GM23338 (cell line): ENCODE measurements at regions not wholly inside any gene's neighbourhood (a gene's known extent, or its start where the extent isn't known, plus 50 kb on each side); places are given as distances from the start of the nearest gene placed in this dataset.
A peak's percentile ranks its signal among the peaks of the same experiment; 100 is the strongest.

Source experiments
- ATAC-seq: fragments of 200-7000 bp; cut with Tn5 transposase; 3 replicates; pipeline ENCODE4 v1.9.1; 2020
- DNase-seq: peaks from one replicate; pipeline ENCODE4 v3.0.0-alpha.2; 2015; ENCODE audit warnings: low spot score
- H2AFZ ChIP-seq: fragments of 200-600 bp; sonication (generic); 2 replicates; pipeline ENCODE4 v1.8.0; 2016; ENCODE audit warnings: antibody characterized with exemption, mild to moderate bottlenecking, moderate library complexity
- H3F3A ChIP-seq: fragments of 200-600 bp; sonication (generic); replicated peaks from 2 replicates; pipeline ENCODE4 v1.8.0; 2017; ENCODE audit warnings: antibody characterized with exemption, mixed run types, low read depth
- H3K27ac ChIP-seq: fragments of 200-600 bp; sonication (generic); 2 replicates; pipeline ENCODE4 v1.6.1; 2016; ENCODE audit warnings: low read depth
- H3K27me3 ChIP-seq: fragments of 200-600 bp; sonication (generic); 2 replicates; pipeline ENCODE4 v1.8.0; 2016; ENCODE audit warnings: mild to moderate bottlenecking, mixed run types, moderate library complexity; ENCODE audit not compliant: insufficient read depth
- H3K36me3 ChIP-seq: fragments of 200-600 bp; sonication (generic); 2 replicates; pipeline ENCODE4 v1.8.0; 2016; ENCODE audit warnings: mild to moderate bottlenecking; ENCODE audit not compliant: insufficient read depth
- H3K4me1 ChIP-seq: fragments of 200-600 bp; sonication (generic); 2 replicates; pipeline ENCODE4 v1.8.0; 2016; ENCODE audit warnings: mild to moderate bottlenecking, moderate library complexity; ENCODE audit not compliant: insufficient read depth
- H3K4me2 ChIP-seq: fragments of 200-600 bp; sonication (generic); 2 replicates; pipeline ENCODE4 v1.7.1; 2017; ENCODE audit warnings: mixed run types
- H3K4me3 ChIP-seq: fragments of 200-600 bp; sonication (generic); 2 replicates; pipeline ENCODE4 v1.6.1; 2016; ENCODE audit warnings: mixed run types
- H3K79me2 ChIP-seq: fragments of 200-600 bp; sonication (generic); replicated peaks from 2 replicates; pipeline ENCODE4 v1.8.0; 2017; ENCODE audit warnings: mild to moderate bottlenecking; ENCODE audit not compliant: insufficient read depth
- H3K9me2 ChIP-seq: fragments of 200-600 bp; sonication (generic); 2 replicates; pipeline ENCODE4 v1.8.0; 2017; ENCODE audit not compliant: insufficient read depth
- H4K20me1 ChIP-seq: fragments of 200-600 bp; sonication (generic); replicated peaks from 2 replicates; pipeline ENCODE4 v1.8.0; 2017; ENCODE audit warnings: mild to moderate bottlenecking; ENCODE audit not compliant: insufficient read depth
- H3K27ac Mint-ChIP-seq: 2 replicates; pipeline ENCODE4 v1.8.0; 2020; ENCODE audit warnings: inconsistent platforms, mild to moderate bottlenecking, moderate library complexity, mixed read lengths
- H3K27me3 Mint-ChIP-seq: 3 replicates; pipeline ENCODE4 v1.8.0; 2022; ENCODE audit warnings: low read depth, mild to moderate bottlenecking, moderate library complexity, mixed read lengths, inconsistent platforms; ENCODE audit not compliant: insufficient read depth, poor library complexity
- H3K36me3 Mint-ChIP-seq: 3 replicates; pipeline ENCODE4 v1.8.0; 2021; ENCODE audit warnings: low read depth, mild to moderate bottlenecking, inconsistent platforms, moderate library complexity, mixed read lengths
- H3K4me1 Mint-ChIP-seq: 3 replicates; pipeline ENCODE4 v1.8.0; 2020; ENCODE audit warnings: mild to moderate bottlenecking, inconsistent platforms, mixed read lengths
- H3K4me3 Mint-ChIP-seq: 3 replicates; pipeline ENCODE4 v1.8.0; 2021; ENCODE audit warnings: moderate library complexity, mild to moderate bottlenecking, inconsistent platforms, mixed read lengths
- H3K9me3 Mint-ChIP-seq: 3 replicates; pipeline ENCODE4 v1.8.0; 2020; ENCODE audit warnings: moderate library complexity, mild to moderate bottlenecking, inconsistent platforms, mixed read lengths
- CREB1 ChIP-seq: fragments of 250-450 bp; sonication (Bioruptor Pico); IDR thresholded peaks from 2 replicates; pipeline ENCODE4 v1.5.0; 2020; ENCODE audit warnings: low read depth, mild to moderate bottlenecking, moderate library complexity
- EZH2 ChIP-seq: fragments of 200-600 bp; sonication (generic); IDR thresholded peaks from one replicate; pipeline ENCODE4 v1.8.0; 2017; ENCODE audit warnings: antibody characterized with exemption, mild to moderate bottlenecking, low read depth; ENCODE audit not compliant: unreplicated experiment
- EZH2phosphoT487 ChIP-seq: fragments of 200-600 bp; sonication (generic); IDR thresholded peaks from one replicate; pipeline ENCODE4 v1.8.1; 2018; ENCODE audit warnings: antibody characterized with exemption; ENCODE audit not compliant: unreplicated experiment
- JUNB ChIP-seq: IDR thresholded peaks from one replicate; pipeline ENCODE4 v1.6.1; 2016; ENCODE audit warnings: antibody characterized with exemption; ENCODE audit not compliant: unreplicated experiment
- NANOG ChIP-seq: IDR thresholded peaks from 2 replicates; pipeline ENCODE4 v1.6.1; 2016; ENCODE audit warnings: antibody characterized with exemption, borderline replicate concordance
- POLR2AphosphoS5 ChIP-seq: IDR thresholded peaks from 2 replicates; pipeline ENCODE4 v1.6.1; 2016; ENCODE audit warnings: antibody characterized with exemption, low read depth
- REST ChIP-seq: IDR thresholded peaks from one replicate; pipeline ENCODE4 v1.6.1; 2018; ENCODE audit warnings: antibody characterized with exemption; ENCODE audit not compliant: unreplicated experiment
- STAT1 ChIP-seq: IDR thresholded peaks from one replicate; pipeline ENCODE4 v1.6.1; 2016; ENCODE audit warnings: antibody characterized with exemption; ENCODE audit not compliant: unreplicated experiment
- ZNF114 ChIP-seq: fragments of 250-450 bp; sonication (Bioruptor Pico); IDR thresholded peaks from 2 replicates; pipeline ENCODE4 v1.5.0; 2020; ENCODE audit warnings: mild to moderate bottlenecking, moderate library complexity
- ZNF331 ChIP-seq: fragments of 250-450 bp; sonication (Bioruptor Pico); IDR thresholded peaks from 2 replicates; pipeline ENCODE4 v1.5.0; 2020; ENCODE audit warnings: low read depth, mild to moderate bottlenecking, moderate library complexity
- ZNF462 ChIP-seq: fragments of 250-450 bp; sonication (Bioruptor Pico); IDR thresholded peaks from 2 replicates; pipeline ENCODE4 v1.5.0; 2020; ENCODE audit warnings: mild to moderate bottlenecking, moderate library complexity
- TF ChIP-seq, protein P1 (sequence below): IDR thresholded peaks from 2 replicates; pipeline ENCODE4 v1.6.1; 2016; ENCODE audit warnings: antibody characterized with exemption
- TF ChIP-seq, protein P2 (sequence below), 2 experiments: fragments of 200-600 bp in 1 of 2; sonication (generic) in 1 of 2; conservative IDR thresholded peaks; 2 replicates each; pipeline versions ENCODE4 v1.5.1 to v1.6.1; 2016 to 2017; ENCODE audit warnings: antibody characterized with exemption in 2 of 2, low read depth in 2 of 2, mild to moderate bottlenecking in 2 of 2, moderate library complexity in 1 of 2

DNA sequence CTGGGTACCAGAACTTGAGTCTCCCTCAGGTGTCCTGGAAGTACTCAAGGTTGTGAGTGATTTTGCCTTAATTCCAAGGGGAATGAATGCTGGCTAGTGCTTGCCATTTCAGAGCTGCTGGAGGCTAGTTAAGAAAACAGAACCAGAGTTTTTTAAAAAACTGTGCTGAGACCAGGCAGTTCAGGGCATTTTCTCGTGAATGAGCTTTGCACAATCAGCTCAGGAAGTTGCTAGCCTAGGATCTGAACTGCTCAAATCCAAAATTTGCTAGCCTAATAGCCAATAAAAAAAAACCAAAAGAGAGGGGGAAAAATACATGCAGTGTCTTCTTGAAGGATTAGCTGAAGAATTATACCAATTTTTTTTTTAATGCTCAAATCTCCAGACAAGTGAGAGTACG is 292.7 kb downstream of the FBXW7 start:
- H3K9me2 ChIP-seq, result 0 out of 2 replicates have a peak, but pooled peaks cover 5% of the 10 kb centered on the region
- no peak overlapping the region for H3K27ac ChIP-seq
- H3K79me2 ChIP-seq, result no peaks in the 10 kb centered on the region
- H3K4me3 ChIP-seq, result no peak overlapping the region
- no peaks in the 10 kb centered on the region for H3K36me3 Mint-ChIP-seq
- H3K27me3 ChIP-seq, result no peaks in the 10 kb centered on the region
- H4K20me1 ChIP-seq, result no peaks in the 10 kb centered on the region
- TF ChIP-seq REST (no peak), POLR2AphosphoS5 (no peak), JUNB (no peak), CREB1 (CRISPR knock-in tag) (no peak), STAT1 (no peak), NANOG (no peak), EZH2phosphoT487 (no peak), ZNF462 (no peak), ZNF114 (no peak), EZH2 (no peak), ZNF331 (no peak)
- TF ChIP-seq, protein P1, sequence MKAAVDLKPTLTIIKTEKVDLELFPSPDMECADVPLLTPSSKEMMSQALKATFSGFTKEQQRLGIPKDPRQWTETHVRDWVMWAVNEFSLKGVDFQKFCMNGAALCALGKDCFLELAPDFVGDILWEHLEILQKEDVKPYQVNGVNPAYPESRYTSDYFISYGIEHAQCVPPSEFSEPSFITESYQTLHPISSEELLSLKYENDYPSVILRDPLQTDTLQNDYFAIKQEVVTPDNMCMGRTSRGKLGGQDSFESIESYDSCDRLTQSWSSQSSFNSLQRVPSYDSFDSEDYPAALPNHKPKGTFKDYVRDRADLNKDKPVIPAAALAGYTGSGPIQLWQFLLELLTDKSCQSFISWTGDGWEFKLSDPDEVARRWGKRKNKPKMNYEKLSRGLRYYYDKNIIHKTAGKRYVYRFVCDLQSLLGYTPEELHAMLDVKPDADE, result no peak
- TF ChIP-seq, protein P2, sequence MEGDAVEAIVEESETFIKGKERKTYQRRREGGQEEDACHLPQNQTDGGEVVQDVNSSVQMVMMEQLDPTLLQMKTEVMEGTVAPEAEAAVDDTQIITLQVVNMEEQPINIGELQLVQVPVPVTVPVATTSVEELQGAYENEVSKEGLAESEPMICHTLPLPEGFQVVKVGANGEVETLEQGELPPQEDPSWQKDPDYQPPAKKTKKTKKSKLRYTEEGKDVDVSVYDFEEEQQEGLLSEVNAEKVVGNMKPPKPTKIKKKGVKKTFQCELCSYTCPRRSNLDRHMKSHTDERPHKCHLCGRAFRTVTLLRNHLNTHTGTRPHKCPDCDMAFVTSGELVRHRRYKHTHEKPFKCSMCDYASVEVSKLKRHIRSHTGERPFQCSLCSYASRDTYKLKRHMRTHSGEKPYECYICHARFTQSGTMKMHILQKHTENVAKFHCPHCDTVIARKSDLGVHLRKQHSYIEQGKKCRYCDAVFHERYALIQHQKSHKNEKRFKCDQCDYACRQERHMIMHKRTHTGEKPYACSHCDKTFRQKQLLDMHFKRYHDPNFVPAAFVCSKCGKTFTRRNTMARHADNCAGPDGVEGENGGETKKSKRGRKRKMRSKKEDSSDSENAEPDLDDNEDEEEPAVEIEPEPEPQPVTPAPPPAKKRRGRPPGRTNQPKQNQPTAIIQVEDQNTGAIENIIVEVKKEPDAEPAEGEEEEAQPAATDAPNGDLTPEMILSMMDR (conservative IDR thresholded peaks at IDR 0.05; ENCODE audit: low read depth in 2 of 2), result no peak
- H3K4me2 ChIP-seq, result no peak overlapping the region
- peak overlapping the region; percentile 37; the same call in 1 of the 2 replicates for H3K27ac Mint-ChIP-seq
- H3K4me1 ChIP-seq, result peaks cover 4% of the 10 kb centered on the region; the same call in 1 of the 2 replicates
- peaks cover 10% of the 10 kb centered on the region for H3K4me1 Mint-ChIP-seq
- H3K4me3 Mint-ChIP-seq, result no peak overlapping the region
- peak overlapping the region; percentile 89 for H2AFZ ChIP-seq
- no peaks in the 10 kb centered on the region for H3F3A ChIP-seq
- no peaks in the 10 kb centered on the region for H3K9me3 Mint-ChIP-seq
- DNase-seq, result no peak
- peaks cover 6% of the 10 kb centered on the region for H3K27me3 Mint-ChIP-seq
- H3K36me3 ChIP-seq, result no peaks in the 10 kb centered on the region
- no peak for ATAC-seq
